Lower leg skin (tissue), 4 donors: ENCODE measurements at regions not wholly inside any gene's neighbourhood (a gene's known extent, or its start where the extent isn't known, plus 50 kb on each side); places are given as distances from the start of the nearest gene placed in this dataset.

Experiments used
- DNase-seq, 2 donors: peaks; one replicate each; pipeline ENCODE4 v3.0.0-alpha.2; 2019; ENCODE audit warnings: low spot score in 2 of 2
- H3K4me3 ChIP-seq: fragments of 200-600 bp; sonication (generic); 2 replicates; pipeline ENCODE4 v1.5.1; 2017; ENCODE audit warnings: mild to moderate bottlenecking, low read depth; ENCODE audit not compliant: poor library complexity, severe bottlenecking
- POLR2A ChIP-seq, 2 donors: fragments of 450-650 bp; IDR thresholded peaks; one replicate each; pipeline ENCODE4 v1.6.1; 2016 to 2017; ENCODE audit warnings: antibody characterized with exemption in 2 of 2, mild to moderate bottlenecking in 1 of 2, moderate library complexity in 1 of 2
- WGBS, 2 donors: methylation state at CpG; one replicate each; pipeline ENCODE4 v1.1.5; 2018; 5-methylcytosine and 5-hydroxymethylcytosine counted together
- intact Hi-C: fragments of 100-400 bp; cut with DNase I; formaldehyde crosslinking; loops from one replicate; pipeline ENCODE4 v1.15.0; 2023; ENCODE audit warnings: low total_unique reads
- TF ChIP-seq, protein P1 (sequence below), 3 donors: fragments of 450-650 bp; IDR thresholded peaks; one replicate each; pipeline ENCODE4 v1.5.1; 2016; ENCODE audit warnings: antibody characterized with exemption in 3 of 3, mild to moderate bottlenecking in 3 of 3, moderate library complexity in 2 of 3

DNA sequence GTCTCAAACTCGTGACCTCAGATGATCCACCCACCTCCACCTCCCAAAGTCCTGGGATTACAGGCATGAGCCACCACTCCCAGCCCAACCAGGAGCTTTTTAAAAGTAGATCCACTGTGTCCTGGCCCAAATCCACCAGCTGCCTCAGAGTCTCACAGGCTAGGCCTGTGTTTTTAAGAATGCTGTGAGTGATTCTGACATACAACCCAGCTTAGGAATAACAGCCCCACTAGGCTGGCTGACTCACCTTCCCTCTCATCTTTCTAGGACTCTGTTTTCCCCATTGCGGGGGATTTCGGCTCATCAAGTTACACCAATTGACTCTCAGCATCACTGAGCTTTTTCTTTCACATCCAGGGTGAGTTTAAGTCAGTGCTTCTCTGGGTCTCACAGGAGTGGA is 207.6 kb downstream of the SKIDA1 start:
- WGBS, 2 donors: 92 to 94% methylated on average over 3 of the region's 3 CpGs
- TF ChIP-seq, protein P1, sequence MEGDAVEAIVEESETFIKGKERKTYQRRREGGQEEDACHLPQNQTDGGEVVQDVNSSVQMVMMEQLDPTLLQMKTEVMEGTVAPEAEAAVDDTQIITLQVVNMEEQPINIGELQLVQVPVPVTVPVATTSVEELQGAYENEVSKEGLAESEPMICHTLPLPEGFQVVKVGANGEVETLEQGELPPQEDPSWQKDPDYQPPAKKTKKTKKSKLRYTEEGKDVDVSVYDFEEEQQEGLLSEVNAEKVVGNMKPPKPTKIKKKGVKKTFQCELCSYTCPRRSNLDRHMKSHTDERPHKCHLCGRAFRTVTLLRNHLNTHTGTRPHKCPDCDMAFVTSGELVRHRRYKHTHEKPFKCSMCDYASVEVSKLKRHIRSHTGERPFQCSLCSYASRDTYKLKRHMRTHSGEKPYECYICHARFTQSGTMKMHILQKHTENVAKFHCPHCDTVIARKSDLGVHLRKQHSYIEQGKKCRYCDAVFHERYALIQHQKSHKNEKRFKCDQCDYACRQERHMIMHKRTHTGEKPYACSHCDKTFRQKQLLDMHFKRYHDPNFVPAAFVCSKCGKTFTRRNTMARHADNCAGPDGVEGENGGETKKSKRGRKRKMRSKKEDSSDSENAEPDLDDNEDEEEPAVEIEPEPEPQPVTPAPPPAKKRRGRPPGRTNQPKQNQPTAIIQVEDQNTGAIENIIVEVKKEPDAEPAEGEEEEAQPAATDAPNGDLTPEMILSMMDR (IDR thresholded peaks at IDR 0.05): no peak
- no peak for TF ChIP-seq POLR2A (IDR thresholded peaks at IDR 0.05)
- DNase-seq: peak in 1 of 2 donors; percentile 53
- H3K4me3 ChIP-seq: no peak overlapping the region
- intact Hi-C loops: no loop called here

DNA sequence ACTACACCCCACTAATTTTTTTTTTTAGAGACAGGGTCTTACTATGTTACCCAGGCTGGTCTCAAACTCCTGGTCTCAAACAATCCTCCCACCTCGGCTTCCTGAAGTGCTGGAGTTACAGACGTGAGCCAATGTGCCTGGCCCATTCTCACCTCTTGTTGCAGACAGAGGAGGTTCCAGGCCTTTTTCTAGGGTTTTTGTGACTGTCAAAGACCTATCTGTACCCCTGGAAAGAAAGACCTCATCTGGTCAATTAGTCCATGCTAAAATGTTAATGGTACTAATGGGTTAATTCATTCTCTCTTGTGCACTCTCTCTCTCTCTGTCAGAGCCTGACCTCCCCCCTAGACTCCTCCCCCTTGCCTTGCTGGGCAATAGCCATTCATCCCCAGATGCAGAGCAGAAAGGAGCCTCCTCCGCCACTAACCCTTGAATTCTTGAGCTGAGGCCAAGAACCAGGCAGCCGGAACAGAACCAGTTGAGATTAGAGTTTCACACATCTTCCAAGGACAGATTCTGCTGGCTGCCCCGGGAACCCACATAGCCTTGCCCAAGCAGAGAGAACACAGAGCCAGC is 209.7 kb downstream of the SKIDA1 start:
- TF ChIP-seq, protein P1 (IDR thresholded peaks at IDR 0.05): no peak
- no peak for TF ChIP-seq POLR2A (IDR thresholded peaks at IDR 0.05)
- peak; percentile 43 to 88 for DNase-seq
- 22 to 26% methylated on average over 5 of the region's 5 CpGs for WGBS, 2 donors
- H3K4me3 ChIP-seq: no peak overlapping the region
- intact Hi-C loops: no loop called here

DNA sequence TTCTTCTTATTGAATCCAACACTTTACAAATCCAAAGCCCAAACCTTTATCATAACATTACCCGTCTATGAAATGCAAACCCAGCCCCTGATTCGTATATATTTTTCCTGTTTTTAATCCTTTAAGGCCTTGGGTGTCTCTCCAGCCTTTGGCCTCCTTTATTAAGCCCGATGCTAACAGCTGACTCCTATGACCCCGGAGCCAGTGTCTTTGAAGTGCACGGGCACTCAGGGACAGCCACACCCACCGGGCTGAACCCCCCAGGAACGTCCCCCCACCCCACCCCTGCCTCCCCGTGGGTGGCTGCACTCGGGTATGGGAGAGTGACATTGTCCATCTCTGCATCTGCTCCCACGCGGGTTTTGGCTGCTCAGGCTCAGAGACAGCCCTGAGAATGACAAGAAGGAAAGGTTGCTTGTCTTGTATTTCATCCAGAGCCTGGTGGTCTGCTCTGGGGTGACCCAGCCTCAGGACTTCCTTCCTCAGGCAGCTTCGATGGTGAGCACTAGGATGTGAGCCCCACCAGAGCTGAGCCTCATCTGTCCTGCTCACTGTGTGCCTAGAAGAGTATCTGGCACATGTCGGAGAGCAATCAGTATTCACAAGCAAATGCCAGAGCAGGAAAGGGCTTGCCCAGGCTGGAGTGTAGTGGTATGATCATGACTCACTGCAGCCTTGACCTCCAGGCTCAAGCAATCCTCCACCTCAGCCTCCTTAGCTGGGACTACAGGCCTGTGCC is 210.4 kb downstream of the SKIDA1 start:
- TF ChIP-seq POLR2A (IDR thresholded peaks at IDR 0.05): no peak
- TF ChIP-seq, protein P1 (IDR thresholded peaks at IDR 0.05): no peak
- H3K4me3 ChIP-seq: no peak overlapping the region
- intact Hi-C loops: no loop called here
- 22 to 29% methylated on average over 12 to 13 of the region's 13 CpGs for WGBS, 2 donors
- peak; percentile 41 to 84 for DNase-seq

DNA sequence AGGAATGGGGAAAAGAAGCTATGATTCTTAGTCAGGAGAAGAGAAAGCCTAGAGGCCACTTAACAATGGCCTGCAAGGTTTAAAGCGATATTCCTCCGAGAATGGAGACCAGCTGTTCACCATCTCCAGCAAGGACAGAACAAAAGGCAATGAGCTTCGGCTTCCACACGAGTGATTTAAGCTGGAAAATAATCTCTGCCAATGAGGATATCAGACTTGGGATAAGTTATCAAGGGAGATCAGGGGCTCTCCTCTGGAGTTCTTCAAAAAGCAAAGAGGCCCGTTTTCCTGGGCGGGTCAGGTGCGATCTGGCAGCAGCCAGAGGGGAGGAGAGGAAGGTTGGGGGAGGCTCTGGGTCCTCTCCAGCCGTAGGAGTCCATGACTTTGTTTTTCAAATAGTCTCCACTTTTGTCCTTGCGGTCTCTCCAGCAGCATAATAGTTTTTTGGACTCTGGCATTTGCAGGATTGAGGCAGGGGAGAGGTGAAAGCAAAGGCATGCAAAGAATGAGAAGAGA is 211.3 kb downstream of the SKIDA1 start:
- TF ChIP-seq POLR2A (IDR thresholded peaks at IDR 0.05): no peak
- TF ChIP-seq, protein P1 (IDR thresholded peaks at IDR 0.05): no peak
- DNase-seq: peak in 1 of 2 donors; percentile 53
- H3K4me3 ChIP-seq: no peak overlapping the region
- intact Hi-C loops: no loop called here
- WGBS, 2 donors: 53 to 58% methylated on average over 9 of the region's 9 CpGs

DNA sequence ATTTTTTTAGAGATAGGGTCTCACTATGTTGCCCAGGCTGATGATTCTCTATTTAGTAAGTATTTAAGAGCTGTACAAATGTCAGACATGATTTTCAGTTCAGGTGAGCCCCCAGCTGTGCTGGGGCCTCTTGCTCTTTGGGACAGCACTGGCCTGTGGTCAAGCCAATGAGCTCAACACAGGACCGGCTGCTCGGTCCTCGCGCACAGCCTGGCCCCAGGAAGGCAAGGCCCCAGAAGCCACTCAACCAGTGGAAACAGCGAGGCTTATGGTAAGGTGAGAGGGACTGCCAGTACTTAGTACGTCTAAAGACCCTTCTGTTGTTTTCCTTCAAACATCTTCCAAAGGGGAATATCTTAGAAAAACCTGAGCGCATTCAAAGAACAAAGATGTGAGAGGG is 211.8 kb downstream of the SKIDA1 start:
- peak in 1 of 2 donors; percentile 52 for DNase-seq
- 96 to 98% methylated on average over 7 of the region's 7 CpGs for WGBS, 2 donors
- H3K4me3 ChIP-seq: no peak overlapping the region
- intact Hi-C loops: no loop called here
- no peak for TF ChIP-seq POLR2A (IDR thresholded peaks at IDR 0.05)
- TF ChIP-seq, protein P1 (IDR thresholded peaks at IDR 0.05): no peak
